NK-92 treated with Interleukin-12 subunit alpha and Interleukin-12 subunit beta, amount 100 ng/mL, for 24 hours (cell line): ENCODE measurements at regions not wholly inside any gene's neighbourhood (a gene's known extent, or its start where the extent isn't known, plus 50 kb on each side); places are given as distances from the start of the nearest gene placed in this dataset.
"Not testable (repeated sequence)": the region's sequence is repeated elsewhere in the genome, so short reads cannot be mapped to it uniquely, and the experiment has no call there.

Experiments
- DNase-seq: peaks from one replicate; lab custom pipeline; 2025; lab: John Stamatoyannopoulos, UW

DNA sequence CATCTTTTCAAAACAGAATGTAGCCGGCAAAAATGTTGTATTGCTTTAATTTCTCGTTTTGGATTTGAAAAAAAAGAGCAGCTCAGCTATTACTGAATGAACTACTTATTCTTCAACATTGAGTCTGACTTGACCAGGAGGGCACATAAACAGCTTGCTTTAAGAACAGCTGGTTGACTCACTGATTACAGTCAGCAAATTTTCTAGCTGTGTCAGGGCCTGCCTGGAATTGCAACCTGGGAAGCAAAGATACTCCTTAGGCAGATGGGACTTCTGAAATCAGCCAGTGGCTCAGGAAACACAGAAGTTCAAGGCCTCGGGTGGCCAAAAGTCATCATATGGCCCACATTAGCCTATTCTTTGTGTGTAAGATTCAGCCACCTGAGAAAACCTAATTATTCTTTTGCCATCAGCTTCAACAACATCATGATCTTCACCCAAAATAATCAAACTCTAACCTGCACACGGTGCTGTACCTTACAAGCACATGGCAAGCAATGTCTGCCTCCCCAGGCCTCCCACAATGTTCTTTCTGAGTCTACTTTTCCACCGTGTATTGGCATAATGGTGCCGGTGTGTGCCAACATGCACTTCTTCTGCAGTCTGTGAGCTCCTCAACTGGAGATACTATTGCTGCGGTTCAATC, 307.2 kb downstream of the HHIPL2 start:
- DNase-seq: no peak

DNA sequence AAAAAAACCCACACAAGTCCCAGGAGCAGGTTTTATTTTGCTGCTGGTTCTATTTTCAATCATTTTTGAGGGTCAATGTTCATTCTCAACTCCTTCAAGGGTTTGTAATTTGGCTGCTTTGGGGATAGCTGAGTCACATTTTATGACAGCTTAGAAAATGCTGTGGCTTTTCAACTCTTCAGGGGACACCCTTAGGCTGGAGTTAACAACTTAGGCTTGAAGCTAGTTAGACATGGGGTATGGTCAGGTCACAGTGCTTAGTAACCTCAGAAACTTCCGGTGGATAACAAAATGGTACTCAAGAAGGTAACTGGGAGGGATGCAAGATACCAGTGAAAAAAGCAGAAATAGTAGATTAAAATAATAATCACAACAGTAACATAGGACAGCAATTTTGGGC, 308.8 kb downstream of the HHIPL2 start:
- no peak for DNase-seq

DNA sequence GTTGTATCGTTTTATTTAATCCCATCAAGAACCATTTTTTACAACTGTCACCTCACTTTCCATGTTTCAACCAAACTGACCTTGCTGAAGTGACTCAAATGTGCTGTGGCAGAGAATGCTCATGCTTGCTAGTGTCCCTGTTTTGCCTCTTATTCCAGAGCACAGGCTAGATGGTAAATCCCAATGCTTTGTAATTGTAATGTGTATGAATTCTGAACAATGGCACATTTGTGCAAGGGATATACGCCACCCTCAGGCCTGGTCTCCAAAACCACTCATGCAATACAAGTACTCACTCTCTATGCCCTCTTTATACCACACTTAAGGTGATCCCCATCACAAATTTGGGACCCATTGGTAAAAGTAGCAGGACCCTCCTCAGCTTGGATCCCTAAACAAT, 313.6 kb downstream of the HHIPL2 start:
- no peak for DNase-seq

DNA sequence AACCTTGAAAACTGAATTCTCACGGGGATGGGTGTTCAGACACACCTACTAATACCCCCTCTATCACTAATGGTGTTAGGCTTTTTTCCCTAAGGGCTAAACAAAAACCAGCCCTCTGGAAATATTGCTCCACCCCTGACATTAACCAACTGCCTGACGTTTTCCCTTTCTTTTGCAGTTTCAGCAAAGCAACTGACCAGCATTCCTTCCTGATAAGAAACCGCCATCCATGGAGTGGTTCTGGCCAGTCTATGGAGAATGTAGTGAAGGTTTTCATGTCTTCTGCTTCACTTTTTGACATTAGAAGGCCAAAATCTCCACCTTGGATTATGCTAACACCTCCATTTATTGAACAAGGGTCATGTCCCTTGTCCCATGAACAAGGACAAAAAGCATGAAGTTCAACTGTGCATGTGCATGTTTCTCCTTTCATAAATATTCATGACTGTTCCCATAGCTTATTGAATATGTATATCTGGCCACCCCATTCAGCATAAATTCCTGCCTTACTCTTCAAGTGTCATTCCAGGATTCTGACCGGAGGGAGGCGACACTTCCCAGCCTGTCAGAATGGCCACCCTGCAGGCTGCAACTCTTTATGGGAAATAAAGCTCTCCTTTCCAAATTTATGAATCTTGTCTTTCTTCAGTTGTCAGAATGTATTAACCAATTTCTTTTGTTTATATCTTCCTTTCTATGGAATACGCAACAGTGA, 314.3 kb downstream of the HHIPL2 start:
- DNase-seq: no peak

- no peak for DNase-seq
Measured at GRCh38 chr1:222232842-222233241, 315.1 kb downstream of the HHIPL2 start.

DNA sequence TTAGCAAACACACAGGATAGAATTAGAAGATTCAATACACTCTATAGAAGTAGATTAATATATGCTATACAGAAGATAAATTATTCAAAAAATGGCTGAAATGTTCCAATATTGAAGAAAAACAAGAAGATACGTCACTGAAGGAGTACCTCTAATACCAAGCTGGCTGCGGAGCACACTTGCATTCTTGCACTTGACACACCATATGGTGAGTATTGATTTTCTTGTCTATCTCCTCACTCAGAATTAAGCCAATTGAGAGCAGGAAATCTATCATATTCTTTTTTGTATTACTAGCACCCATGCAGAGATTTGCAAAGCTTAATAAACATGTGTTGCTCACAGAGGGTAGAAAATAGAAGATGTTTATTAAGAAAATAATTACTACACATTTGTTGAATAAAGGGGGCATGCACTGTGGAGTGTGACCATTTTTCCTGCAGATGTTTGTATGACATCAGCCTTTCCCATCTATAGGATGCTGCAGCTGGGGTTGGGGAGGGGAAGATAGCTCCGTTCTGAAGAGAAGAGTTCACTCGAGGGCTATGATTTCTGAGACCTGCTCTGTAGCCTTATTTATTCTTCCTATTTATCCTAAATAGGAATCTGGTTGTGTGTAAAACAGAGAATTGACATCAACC, 318.1 kb downstream of the HHIPL2 start:
- no peak for DNase-seq

GRCh38 chr1:222225316-222225691, 322.6 kb downstream of the HHIPL2 start:
- DNase-seq: no peak

DNA sequence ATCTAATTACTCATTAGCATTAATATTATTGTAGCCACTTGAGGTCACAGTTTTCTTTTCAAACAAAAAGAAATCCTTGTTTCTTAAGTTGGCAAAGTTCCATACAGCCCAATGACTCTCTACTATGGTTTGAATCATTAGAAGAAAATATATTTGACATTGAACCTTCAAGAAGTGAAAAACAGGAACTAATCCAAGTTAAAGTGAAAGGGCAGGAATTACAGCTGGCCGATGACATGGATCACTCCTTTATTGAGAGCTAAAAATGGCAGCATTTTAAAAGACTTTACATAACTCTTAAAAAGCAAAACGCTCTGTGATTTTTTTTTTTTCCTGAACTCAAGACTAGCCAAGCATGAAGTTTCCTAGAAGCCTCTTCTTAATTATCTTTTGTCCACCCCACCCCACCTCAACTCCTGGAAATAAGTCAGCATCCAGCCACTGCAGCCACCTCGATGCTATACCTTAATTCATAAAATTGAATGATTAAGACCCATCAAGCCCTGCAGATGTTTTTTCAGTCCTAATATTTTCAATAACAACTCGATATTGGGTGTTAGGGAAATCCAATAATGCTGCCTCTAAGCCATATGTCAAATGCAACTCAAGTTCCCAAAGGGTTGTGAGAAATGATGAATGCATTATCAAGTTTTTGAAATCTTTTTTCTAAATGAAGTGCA, 323.1 kb downstream of the HHIPL2 start:
- DNase-seq: no peak

DNA sequence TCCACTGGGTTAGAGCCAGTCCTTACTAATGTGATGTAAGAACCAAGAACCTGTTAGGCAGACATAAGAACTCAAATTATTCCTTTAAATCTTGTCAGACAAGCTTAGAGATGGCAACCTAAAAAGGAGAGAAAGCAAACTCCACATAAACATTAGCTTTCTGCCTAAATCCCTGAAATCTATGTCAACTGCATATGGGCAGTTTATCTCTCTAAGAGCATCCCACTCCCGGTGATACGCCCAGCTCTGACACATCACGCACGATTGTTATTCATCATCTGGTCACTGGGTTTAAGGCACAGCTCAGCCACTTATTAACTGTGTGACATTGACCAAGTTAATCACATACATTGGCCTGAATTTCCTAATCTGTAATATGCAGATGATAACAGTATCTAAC, 323.7 kb downstream of the HHIPL2 start:
- DNase-seq: no peak

- no peak for DNase-seq
Measured at GRCh38 chr1:222223010-222223409, 324.9 kb downstream of the HHIPL2 start.

DNA sequence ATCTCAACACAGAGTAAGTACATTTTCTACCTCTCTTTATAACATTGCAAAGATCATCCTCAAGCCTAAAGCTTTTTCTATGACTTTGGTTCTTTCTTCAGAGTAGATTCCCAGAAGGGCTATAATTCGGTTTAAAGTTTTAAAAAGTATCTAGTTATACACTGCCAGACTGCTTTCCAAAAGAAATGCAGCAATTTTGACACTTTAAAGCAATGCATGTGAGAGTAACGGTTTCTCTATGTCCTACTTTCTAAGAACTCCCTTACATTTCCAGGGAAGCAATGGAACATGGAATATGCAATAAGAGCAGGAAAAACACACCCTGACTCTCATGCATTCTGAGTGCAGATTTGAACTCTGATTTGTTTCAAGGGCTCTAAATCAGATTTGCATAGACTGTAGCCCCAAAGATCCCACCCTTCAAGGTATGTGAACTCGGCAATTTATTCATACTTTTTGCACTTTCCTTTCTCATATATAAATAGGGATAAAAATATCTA, 331.6 kb downstream of the HHIPL2 start:
- DNase-seq: no peak

DNA sequence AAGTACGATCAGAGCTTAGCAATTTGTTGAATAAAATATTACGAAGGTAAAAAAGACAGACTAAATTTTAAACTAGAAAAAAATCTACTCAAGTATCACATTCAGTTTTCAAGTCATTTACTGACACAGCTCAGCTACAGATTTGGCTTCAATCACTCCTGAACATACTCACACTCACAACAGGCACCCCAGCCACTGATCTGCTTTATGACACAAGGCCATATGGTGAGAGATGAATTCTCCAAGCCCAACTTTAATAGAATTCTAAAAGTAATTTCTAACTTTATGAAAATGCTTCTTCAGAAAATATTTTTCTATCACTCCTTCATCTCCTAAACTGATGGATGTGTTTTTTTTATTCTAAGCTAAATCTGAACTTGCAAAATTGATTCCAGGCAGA, 337.1 kb downstream of the HHIPL2 start:
- no peak for DNase-seq

DNA sequence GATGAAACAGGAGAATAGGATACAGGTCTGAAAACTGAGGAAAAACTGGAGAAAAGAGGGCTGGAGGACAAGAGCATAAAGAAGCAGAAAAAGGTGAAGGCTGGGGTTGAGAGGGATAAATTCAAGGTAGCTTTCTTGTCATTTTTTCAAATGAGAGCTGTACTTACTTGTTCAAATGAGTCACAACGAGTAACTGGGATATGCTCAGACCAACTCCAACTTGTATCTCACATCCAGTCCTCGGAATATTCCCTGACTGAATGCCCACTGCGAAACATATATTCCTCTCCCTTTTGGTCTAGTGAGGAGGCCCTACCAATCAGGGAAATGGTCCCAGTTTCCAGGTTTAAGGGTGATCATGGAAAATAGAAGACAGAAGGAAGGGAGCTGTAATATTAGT, 343.4 kb downstream of the HHIPL2 start:
- DNase-seq: no peak

GRCh38 chr1:222202831-222203230, 345.1 kb downstream of the HHIPL2 start:
- no peak for DNase-seq

DNA sequence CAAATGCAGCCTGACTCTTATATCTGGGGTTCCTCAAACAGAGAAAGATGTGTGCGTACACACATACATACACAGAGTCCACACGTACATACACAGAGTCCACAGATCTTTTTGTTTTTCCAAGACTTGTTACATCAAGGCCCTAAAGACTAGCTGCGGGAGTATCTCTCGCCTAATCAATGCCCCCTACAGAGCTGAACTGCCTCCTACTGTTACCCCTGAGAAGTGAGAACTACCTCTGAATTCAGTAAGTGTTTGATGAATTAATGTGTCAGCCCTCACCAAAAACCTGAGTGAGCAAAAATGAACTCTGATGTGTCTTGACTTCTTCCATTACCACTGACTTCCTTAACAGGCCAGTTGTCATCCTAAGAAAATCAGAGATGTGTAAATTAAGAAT, 351.2 kb downstream of the HHIPL2 start:
- DNase-seq: no peak

GRCh38 chr1:222196288-222196687, 351.6 kb downstream of the HHIPL2 start:
- DNase-seq: no peak

DNA sequence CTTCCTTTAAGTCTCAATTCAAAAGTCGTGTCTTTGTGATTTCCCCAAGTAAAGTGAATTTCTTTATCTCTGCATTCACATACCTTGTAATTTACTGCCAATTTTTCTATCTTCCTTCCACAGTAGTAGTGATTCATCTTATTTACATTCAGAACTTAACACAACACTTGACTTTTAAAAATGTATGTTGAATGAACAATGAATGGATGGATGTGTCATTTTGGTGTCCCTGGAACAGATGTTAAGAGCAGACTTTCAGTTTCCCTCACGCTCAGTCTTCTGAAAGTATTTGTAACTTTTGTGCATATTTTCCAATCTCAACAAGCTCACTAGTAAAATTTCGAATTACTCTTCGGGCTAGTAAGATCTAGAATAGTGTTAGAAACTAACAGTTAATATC, 352.0 kb downstream of the HHIPL2 start:
- no peak for DNase-seq

DNA sequence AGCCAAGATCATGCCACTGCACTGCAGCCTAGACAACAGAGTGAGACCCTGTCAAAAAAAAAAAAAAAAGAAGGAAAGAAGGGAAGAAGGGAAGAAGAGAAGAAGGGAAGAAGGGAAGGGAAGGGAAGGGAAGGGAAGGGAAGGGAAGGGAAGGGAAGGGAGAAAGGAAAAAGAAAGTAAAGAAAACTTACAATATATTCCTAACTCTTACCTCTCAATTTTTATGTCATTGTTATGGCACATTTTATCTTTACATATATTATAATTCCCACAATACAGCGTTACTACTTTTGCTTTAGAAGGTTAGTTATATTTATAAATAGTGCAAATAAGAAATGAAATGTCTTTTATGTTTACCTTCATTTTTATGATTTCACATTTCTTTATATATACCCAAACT, 358.7 kb downstream of the HHIPL2 start:
- DNase-seq: no peak

GRCh38 chr1:222187566-222188332, 360.2 kb downstream of the HHIPL2 start:
- DNase-seq: no peak

DNA sequence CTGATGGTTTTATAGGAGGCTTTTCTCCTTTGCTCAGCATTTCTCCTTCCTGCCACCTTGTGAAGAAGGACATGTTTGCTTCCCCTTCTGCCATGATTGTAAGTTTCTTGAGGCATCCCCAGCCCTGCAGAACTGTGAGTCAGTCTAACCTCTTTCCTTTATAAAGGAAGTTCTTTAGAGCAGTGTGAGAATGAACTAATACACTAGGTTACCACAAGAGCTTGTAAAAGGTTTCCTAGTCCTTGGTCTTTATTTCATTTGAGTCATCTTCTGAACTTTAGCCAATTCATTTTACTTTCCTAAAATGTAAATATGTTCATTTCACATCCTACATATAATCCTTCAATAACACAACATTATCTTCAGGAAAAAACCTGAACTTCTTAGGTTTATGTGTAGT, 365.3 kb downstream of the HHIPL2 start:
- DNase-seq: no peak

DNA sequence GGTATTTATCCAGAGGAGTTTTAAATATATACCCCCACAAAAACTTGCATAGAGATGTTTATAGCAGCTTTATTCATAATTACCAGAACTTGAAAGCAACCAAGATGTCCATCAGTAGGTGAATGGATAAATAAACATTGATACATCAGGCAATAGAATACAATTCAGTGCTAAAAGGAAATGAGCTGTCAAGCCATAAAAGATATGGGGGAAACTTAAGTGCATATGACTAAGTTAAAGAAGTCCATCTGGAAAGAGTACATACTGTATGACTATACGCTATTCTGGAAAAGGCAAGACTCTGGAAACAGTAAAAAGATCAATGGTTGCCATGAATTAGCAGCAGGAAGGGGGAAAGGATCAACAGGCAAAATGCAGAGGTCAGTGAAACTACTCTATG, 366.7 kb downstream of the HHIPL2 start:
- DNase-seq: no peak

GRCh38 chr1:222177496-222177895, 370.4 kb downstream of the HHIPL2 start:
- DNase-seq: not testable (repeated sequence)
